ENCODE measurements at regions not wholly inside any gene's neighbourhood (a gene's known extent, or its start where the extent isn't known, plus 50 kb on each side); places are given as distances from the start of the nearest gene placed in this dataset.

DNA sequence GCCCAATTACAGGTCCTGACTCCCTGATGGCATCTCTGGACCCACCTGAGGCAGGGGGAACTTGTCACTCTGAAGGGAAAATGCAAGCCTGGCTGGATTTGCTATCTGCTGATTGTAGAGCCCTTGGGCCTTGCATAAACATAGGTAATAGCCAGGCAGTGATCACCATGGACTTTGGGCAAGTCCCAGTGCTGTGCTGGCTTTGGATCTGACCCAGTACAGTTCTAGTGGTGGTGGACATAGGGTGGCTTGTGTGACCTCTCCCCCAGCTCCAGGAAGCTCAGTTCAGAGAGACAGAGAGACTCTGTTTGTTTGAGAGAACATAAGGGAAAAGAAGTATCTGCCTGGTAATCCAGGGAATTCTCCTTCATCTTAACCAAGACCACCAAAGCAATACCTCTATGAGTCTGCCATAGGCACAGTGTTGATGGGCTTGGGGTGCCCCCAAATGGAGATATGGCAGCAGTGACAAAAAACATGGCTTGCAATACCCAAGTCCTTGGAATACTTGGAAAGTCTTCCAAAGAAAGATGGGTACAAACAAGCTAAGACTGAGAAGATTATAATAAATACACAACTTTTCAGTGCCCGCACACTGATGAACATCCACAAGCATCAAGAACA lies 348.5 kb downstream of the PYDC2 start:
- in situ Hi-C loops (cut with MboI; ENCODE audit: low sequenced_read_pairs, unreplicated experiment): no loop called here
- no peak for DNase-seq (ENCODE audit: low spot score)
- TF ChIP-seq, protein P1, sequence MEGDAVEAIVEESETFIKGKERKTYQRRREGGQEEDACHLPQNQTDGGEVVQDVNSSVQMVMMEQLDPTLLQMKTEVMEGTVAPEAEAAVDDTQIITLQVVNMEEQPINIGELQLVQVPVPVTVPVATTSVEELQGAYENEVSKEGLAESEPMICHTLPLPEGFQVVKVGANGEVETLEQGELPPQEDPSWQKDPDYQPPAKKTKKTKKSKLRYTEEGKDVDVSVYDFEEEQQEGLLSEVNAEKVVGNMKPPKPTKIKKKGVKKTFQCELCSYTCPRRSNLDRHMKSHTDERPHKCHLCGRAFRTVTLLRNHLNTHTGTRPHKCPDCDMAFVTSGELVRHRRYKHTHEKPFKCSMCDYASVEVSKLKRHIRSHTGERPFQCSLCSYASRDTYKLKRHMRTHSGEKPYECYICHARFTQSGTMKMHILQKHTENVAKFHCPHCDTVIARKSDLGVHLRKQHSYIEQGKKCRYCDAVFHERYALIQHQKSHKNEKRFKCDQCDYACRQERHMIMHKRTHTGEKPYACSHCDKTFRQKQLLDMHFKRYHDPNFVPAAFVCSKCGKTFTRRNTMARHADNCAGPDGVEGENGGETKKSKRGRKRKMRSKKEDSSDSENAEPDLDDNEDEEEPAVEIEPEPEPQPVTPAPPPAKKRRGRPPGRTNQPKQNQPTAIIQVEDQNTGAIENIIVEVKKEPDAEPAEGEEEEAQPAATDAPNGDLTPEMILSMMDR (IDR thresholded peaks at IDR 0.05; ENCODE audit: borderline replicate concordance, control extremely low read depth, extremely low read depth, insufficient read depth, missing control alignments): no peak

- DNase-seq (ENCODE audit: low spot score): no peak
- TF ChIP-seq, protein P1 (IDR thresholded peaks at IDR 0.05; ENCODE audit: borderline replicate concordance, control extremely low read depth, extremely low read depth, insufficient read depth, missing control alignments): no peak
- in situ Hi-C loops (cut with MboI; ENCODE audit: low sequenced_read_pairs, unreplicated experiment): no loop called here
These were observed 352.3 kb downstream of the PYDC2 start for GRCh38 chr3:191813245-191813644.

DNA sequence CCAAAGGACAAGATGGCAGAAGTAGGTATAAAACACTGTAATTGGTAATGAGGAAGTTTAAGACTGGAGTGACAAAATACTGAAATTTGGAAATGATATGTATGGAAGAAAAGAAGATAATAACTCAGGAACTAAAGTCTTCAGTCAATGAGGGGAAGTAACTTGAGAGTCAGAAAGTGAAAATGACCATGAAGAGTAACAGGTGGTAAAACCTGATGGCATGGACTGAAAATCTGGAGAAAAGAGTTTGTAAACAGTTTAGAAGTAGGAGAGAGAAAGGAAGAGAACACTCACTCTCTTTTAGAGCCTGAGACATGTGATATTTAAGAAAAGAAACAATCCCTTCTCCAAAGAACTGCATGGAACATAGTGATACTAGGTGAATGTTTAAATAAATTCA lies 387.9 kb downstream of the PYDC2 start:
- TF ChIP-seq, protein P1 (IDR thresholded peaks at IDR 0.05; ENCODE audit: borderline replicate concordance, control extremely low read depth, extremely low read depth, insufficient read depth, missing control alignments): no peak
- in situ Hi-C loops (cut with MboI; ENCODE audit: low sequenced_read_pairs, unreplicated experiment): no loop called here
- DNase-seq (ENCODE audit: low spot score): no peak

- in situ Hi-C loops (cut with MboI; ENCODE audit: low sequenced_read_pairs, unreplicated experiment): no loop called here
- no peak for DNase-seq (ENCODE audit: low spot score)
- TF ChIP-seq, protein P1 (IDR thresholded peaks at IDR 0.05; ENCODE audit: borderline replicate concordance, control extremely low read depth, extremely low read depth, insufficient read depth, missing control alignments): no peak
These were observed 398.6 kb downstream of the PYDC2 start for GRCh38 chr3:191859531-191859930.

DNA sequence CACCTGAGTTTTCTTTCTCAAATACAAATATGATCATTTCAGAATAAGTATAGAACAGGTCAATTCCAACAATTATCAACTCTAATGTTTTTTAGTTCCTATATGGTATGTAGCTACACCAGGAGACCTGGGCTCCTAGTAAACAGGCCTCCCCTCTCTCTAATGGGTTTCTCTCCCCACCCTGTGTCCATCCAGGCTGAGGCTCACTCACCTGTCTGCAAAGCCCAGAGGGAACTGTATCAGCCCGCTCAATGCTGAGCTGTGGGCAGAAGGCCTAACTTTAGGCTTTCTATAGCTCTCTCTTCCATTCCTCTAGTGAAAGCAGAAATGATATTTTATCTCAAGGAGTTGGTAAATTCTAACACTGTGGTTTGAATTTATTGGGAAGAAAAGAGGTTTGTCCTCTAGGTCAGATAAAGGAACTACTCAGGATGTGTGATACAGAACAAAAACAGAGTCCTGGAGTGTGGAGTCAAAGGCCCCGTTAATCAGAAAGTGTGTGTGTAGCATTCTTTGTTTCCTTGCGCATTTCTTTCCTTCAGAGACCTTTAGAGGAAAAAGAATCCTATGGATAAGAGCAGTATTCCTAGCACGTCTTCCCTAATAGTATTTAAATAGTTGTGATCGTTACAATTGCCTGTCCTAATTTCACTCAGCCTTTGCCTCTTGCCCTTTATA lies 408.9 kb downstream of the PYDC2 start:
- DNase-seq (ENCODE audit: low spot score): no peak
- in situ Hi-C loops (cut with MboI; ENCODE audit: low sequenced_read_pairs, unreplicated experiment): no loop called here
- TF ChIP-seq, protein P1 (IDR thresholded peaks at IDR 0.05; ENCODE audit: borderline replicate concordance, control extremely low read depth, extremely low read depth, insufficient read depth, missing control alignments): no peak

DNA sequence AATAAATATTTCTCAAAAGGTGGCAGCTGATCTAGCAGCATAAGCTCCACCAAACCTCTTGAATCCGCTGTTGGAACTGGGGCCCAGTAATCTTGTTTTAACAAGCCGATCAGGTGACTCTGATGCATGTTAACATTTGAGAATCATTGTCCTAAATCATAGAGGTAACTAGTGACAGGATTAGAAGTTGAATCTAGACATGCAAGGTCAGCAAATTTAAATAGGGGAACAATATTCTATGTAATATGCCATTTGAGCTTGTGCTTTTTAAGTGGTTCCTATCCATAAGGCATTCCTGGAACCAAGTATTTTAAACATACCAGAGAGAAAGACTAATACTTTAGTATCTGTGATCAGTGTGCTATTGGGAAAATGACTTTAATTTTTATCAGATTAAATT lies 412.8 kb downstream of the PYDC2 start:
- no peak for DNase-seq (ENCODE audit: low spot score)
- TF ChIP-seq, protein P1 (IDR thresholded peaks at IDR 0.05; ENCODE audit: borderline replicate concordance, control extremely low read depth, extremely low read depth, insufficient read depth, missing control alignments): no peak
- in situ Hi-C loops (cut with MboI; ENCODE audit: low sequenced_read_pairs, unreplicated experiment): no loop called here

All from GM13976 (cell line).